ENCODE measurements at regions not wholly inside any gene's neighbourhood (a gene's known extent, or its start where the extent isn't known, plus 50 kb on each side); places are given as distances from the start of the nearest gene placed in this dataset.

DNA sequence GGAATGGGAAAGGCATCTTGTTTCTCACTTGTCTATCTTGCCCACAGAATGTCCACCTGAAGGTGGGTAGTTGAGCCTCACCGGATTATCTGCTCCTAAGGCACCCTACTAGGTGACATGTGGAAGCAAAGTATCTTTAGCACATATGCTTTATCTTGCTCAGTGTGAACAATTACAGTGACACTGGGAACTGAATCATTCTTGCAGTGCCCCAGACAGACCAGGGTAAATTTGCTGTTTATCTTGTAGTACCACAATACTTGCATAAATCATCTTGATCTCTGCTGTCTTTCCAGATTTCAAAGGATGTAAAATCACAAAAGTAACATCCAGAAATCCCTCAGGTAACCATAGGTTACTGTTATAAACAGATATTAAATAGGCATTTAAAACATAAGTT lies 930.0 kb upstream of the INTU start:
- no peak overlapping the region for H3K4me3 ChIP-seq
- intact Hi-C loops (cut with DNase I), result no loop called here
- no peak for DNase-seq (ENCODE audit: extremely low spot score in 2 of 2)

GRCh38 chr4:126705266-126705665 lies 927.5 kb upstream of the INTU start:
- H3K4me3 ChIP-seq, result no peak overlapping the region
- DNase-seq (ENCODE audit: extremely low spot score in 2 of 2), result no peak
- intact Hi-C loops (cut with DNase I), result no loop called here
- no peaks in the 10 kb centered on the region for H3K36me3 ChIP-seq
- no peaks in the 10 kb centered on the region for H3K9me3 ChIP-seq
- TF ChIP-seq POLR2AphosphoS5 (IDR thresholded peaks at IDR 0.05; ENCODE audit: insufficient read depth in 1 of 2, low read depth in 1 of 2) (no peak), POLR2A (IDR thresholded peaks at IDR 0.05) (no peak)
- TF ChIP-seq, protein P1, sequence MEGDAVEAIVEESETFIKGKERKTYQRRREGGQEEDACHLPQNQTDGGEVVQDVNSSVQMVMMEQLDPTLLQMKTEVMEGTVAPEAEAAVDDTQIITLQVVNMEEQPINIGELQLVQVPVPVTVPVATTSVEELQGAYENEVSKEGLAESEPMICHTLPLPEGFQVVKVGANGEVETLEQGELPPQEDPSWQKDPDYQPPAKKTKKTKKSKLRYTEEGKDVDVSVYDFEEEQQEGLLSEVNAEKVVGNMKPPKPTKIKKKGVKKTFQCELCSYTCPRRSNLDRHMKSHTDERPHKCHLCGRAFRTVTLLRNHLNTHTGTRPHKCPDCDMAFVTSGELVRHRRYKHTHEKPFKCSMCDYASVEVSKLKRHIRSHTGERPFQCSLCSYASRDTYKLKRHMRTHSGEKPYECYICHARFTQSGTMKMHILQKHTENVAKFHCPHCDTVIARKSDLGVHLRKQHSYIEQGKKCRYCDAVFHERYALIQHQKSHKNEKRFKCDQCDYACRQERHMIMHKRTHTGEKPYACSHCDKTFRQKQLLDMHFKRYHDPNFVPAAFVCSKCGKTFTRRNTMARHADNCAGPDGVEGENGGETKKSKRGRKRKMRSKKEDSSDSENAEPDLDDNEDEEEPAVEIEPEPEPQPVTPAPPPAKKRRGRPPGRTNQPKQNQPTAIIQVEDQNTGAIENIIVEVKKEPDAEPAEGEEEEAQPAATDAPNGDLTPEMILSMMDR (IDR thresholded peaks at IDR 0.05), result no peak
- H3K27me3 ChIP-seq, result no peaks in the 10 kb centered on the region
- no peak overlapping the region for H3K27ac ChIP-seq
- no peaks in the 10 kb centered on the region for H3K4me1 ChIP-seq

More for the DNA sequence above, 930.0 kb upstream of the INTU start:
- no peaks in the 10 kb centered on the region for H3K36me3 ChIP-seq
- no peaks in the 10 kb centered on the region for H3K4me1 ChIP-seq
- TF ChIP-seq POLR2A (IDR thresholded peaks at IDR 0.05) (no peak), POLR2AphosphoS5 (IDR thresholded peaks at IDR 0.05; ENCODE audit: insufficient read depth in 1 of 2, low read depth in 1 of 2) (no peak)
- TF ChIP-seq, protein P1 (IDR thresholded peaks at IDR 0.05), result no peak
- no peak overlapping the region for H3K27ac ChIP-seq
- H3K27me3 ChIP-seq, result no peaks in the 10 kb centered on the region
- H3K9me3 ChIP-seq, result no peaks in the 10 kb centered on the region

- no peak for DNase-seq (ENCODE audit: extremely low spot score in 2 of 2)
- H3K27me3 ChIP-seq, result no peaks in the 10 kb centered on the region
- H3K9me3 ChIP-seq, result no peaks in the 10 kb centered on the region
- H3K27ac ChIP-seq, result no peak overlapping the region
- H3K36me3 ChIP-seq, result no peaks in the 10 kb centered on the region
- H3K4me3 ChIP-seq, result no peak overlapping the region
- intact Hi-C loops (cut with DNase I), result no loop called here
- TF ChIP-seq POLR2A (IDR thresholded peaks at IDR 0.05), result no peak
- TF ChIP-seq POLR2AphosphoS5 (IDR thresholded peaks at IDR 0.05; ENCODE audit: insufficient read depth in 1 of 2, low read depth in 1 of 2), result no peak
- TF ChIP-seq, protein P1 (IDR thresholded peaks at IDR 0.05), result no peak
- no peaks in the 10 kb centered on the region for H3K4me1 ChIP-seq
Measured at GRCh38 chr4:126708716-126709115, 924.0 kb upstream of the INTU start.

DNA sequence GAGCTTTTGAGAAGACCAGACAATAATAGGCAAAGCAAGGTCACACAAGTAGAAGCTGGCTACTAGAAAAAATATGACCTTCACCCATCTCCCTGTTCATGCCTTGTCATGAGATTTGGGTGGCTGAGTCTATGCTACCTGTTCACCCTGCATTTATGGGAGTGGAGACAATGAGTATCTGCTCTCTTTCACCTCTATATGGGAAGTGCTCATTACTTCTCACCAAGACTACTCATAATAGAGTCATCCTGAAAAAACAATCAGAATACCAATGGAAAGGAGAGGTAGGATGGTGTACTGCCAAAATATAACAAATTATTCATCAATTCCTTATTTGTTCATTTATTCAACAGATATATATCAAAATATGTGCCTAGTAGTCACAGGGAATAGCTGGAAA lies 921.8 kb upstream of the INTU start:
- Histone ChIP-seq H3K27ac (no peak overlapping the region), H3K27me3 (no peaks in the 10 kb centered on the region), H3K4me3 (no peak overlapping the region), H3K36me3 (no peaks in the 10 kb centered on the region), H3K9me3 (no peaks in the 10 kb centered on the region), H3K4me1 (no peaks in the 10 kb centered on the region)
- DNase-seq (ENCODE audit: extremely low spot score in 2 of 2), result no peak
- intact Hi-C loops (cut with DNase I), result no loop called here
- TF ChIP-seq POLR2AphosphoS5 (IDR thresholded peaks at IDR 0.05; ENCODE audit: insufficient read depth in 1 of 2, low read depth in 1 of 2), result no peak
- no peak for TF ChIP-seq POLR2A (IDR thresholded peaks at IDR 0.05)
- TF ChIP-seq, protein P1 (IDR thresholded peaks at IDR 0.05), result no peak

DNA sequence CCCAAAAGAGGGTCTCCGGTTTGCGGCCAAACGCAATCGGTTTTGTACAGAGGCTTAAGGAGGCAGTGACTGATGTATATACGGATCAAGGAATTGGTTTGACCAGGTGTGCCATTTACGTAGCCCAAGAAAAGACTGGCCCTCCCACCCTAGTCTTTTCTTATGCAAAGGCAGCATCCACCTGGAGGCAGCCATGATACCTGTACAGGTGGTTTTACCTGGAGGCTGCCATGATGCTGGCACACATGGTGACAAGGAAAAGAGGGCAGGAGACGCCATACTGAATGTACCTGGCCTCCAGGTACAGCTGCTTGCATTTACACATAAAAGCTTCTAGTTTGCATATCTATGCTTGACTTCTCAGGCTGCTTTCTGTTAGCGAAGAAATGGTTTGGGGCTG lies 917.7 kb upstream of the INTU start:
- intact Hi-C loops (cut with DNase I), result no loop called here
- no peaks in the 10 kb centered on the region for H3K27me3 ChIP-seq
- H3K36me3 ChIP-seq, result no peaks in the 10 kb centered on the region
- no peak overlapping the region for H3K4me3 ChIP-seq
- H3K9me3 ChIP-seq, result no peaks in the 10 kb centered on the region
- no peaks in the 10 kb centered on the region for H3K4me1 ChIP-seq
- TF ChIP-seq POLR2AphosphoS5 (IDR thresholded peaks at IDR 0.05; ENCODE audit: insufficient read depth in 1 of 2, low read depth in 1 of 2) (no peak), POLR2A (IDR thresholded peaks at IDR 0.05) (no peak)
- TF ChIP-seq, protein P1 (IDR thresholded peaks at IDR 0.05), result no peak
- DNase-seq (ENCODE audit: extremely low spot score in 2 of 2), result no peak
- no peak overlapping the region for H3K27ac ChIP-seq
